ENCODE measurements at regions not wholly inside any gene's neighbourhood (a gene's known extent, or its start where the extent isn't known, plus 50 kb on each side); places are given as distances from the start of the nearest gene placed in this dataset.

- TF ChIP-seq CTCF (conservative IDR thresholded peaks at IDR 0.05; ENCODE audit: low read depth, low read length), result no peak
- no peak for TF ChIP-seq EZH2phosphoT487 (IDR thresholded peaks at IDR 0.05; ENCODE audit: borderline replicate concordance, low read length)
These were observed 72.4 kb upstream of the TBL1X start for GRCh38 chrX:9392445-9392844.

Data from PC-3 (cell line).